Neural cell (in vitro differentiated cells): ENCODE measurements at regions not wholly inside any gene's neighbourhood (a gene's known extent, or its start where the extent isn't known, plus 50 kb on each side); places are given as distances from the start of the nearest gene placed in this dataset.

Experiments
- H2AFZ ChIP-seq: fragments of 200-600, 300-800 bp; sonication (generic), shearing (Covaris generic); 2 replicates; pipeline ENCODE4 v1.6.0; 2014; ENCODE audit warnings: low read depth, mild to moderate bottlenecking, antibody characterized with exemption, low read length, moderate library complexity
- H3F3A ChIP-seq: fragments of 200-600 bp; shearing (Covaris generic); 2 replicates; pipeline ENCODE4 v1.6.1; 2016; ENCODE audit warnings: mild to moderate bottlenecking, moderate library complexity, mixed read lengths, antibody characterized with exemption, low read length; ENCODE audit not compliant: insufficient read depth, poor library complexity, severe bottlenecking
- H3K27ac ChIP-seq: fragments of 200-600, 300-800 bp; sonication (generic), shearing (Covaris generic); 2 replicates; pipeline ENCODE4 v1.5.1; 2014; ENCODE audit warnings: mild to moderate bottlenecking, low read length, moderate library complexity
- H3K27me3 ChIP-seq: fragments of 300-800, 200-600 bp; sonication (generic), shearing (Covaris generic); 2 replicates; pipeline ENCODE4 v1.6.0; 2014; ENCODE audit warnings: mild to moderate bottlenecking, low read depth, low read length, moderate library complexity; ENCODE audit not compliant: insufficient read depth
- H3K36me3 ChIP-seq: fragments of 300-800, 200-600 bp; sonication (generic), shearing (Covaris generic); 2 replicates; pipeline ENCODE4 v1.5.1; 2014; ENCODE audit warnings: mild to moderate bottlenecking, antibody characterized with exemption, low read length, moderate library complexity; ENCODE audit not compliant: insufficient read depth
- H3K4me2 ChIP-seq: fragments of 300-800, 200-600 bp; sonication (generic), shearing (Covaris generic); 2 replicates; pipeline ENCODE4 v1.6.0; 2014; ENCODE audit warnings: mild to moderate bottlenecking, low read length
- H3K4me3 ChIP-seq: fragments of 300-800, 200-600 bp; sonication (generic), shearing (Covaris generic); 2 replicates; pipeline ENCODE4 v1.5.1; 2014; ENCODE audit warnings: mild to moderate bottlenecking, low read length, moderate library complexity
- H3K79me2 ChIP-seq: fragments of 200-600 bp; shearing (Covaris generic); replicated peaks from 2 replicates; pipeline ENCODE4 v1.6.0; 2014; ENCODE audit warnings: mild to moderate bottlenecking, low read length, moderate library complexity; ENCODE audit not compliant: insufficient read depth
- H3K9ac ChIP-seq: fragments of 300-800, 200-600 bp; sonication (generic), shearing (Covaris generic); 2 replicates; pipeline ENCODE4 v1.6.1; 2016; ENCODE audit warnings: mild to moderate bottlenecking, low read length, mixed read lengths
- H3K9me2 ChIP-seq: fragments of 200-600 bp; shearing (Covaris generic); 2 replicates; pipeline ENCODE4 v1.6.1; 2016; ENCODE audit warnings: mild to moderate bottlenecking, low read length, mixed read lengths; ENCODE audit not compliant: insufficient read depth
- H3K9me3 ChIP-seq: fragments of 200-600, 300-800 bp; sonication (generic), shearing (Covaris generic); 2 replicates; pipeline ENCODE4 v1.6.1; 2016; ENCODE audit warnings: mild to moderate bottlenecking, mixed run types, low read length, moderate library complexity, mixed read lengths
- H4K20me1 ChIP-seq: fragments of 200-600 bp; shearing (Covaris generic); 2 replicates; pipeline ENCODE4 v1.6.1; 2016; ENCODE audit warnings: mild to moderate bottlenecking, mixed run types; ENCODE audit not compliant: insufficient read depth
- CTCF ChIP-seq: fragments of 450-650 bp; IDR thresholded peaks from 2 replicates; pipeline ENCODE4 v1.5.1; 2014; ENCODE audit warnings: antibody characterized with exemption, mild to moderate bottlenecking, moderate library complexity; ENCODE audit not compliant: poor library complexity, severe bottlenecking
- EP300 ChIP-seq: fragments of 450-650 bp; conservative IDR thresholded peaks from 2 replicates; pipeline ENCODE4 v1.6.1; 2014; ENCODE audit warnings: antibody characterized with exemption, mild to moderate bottlenecking, moderate library complexity; ENCODE audit not compliant: poor library complexity, severe bottlenecking
- EZH2 ChIP-seq: fragments of 200-600, 300-800 bp; shearing (Covaris generic), sonication (generic); IDR thresholded peaks from 2 replicates; pipeline ENCODE4 v1.6.1; 2014; ENCODE audit warnings: antibody characterized with exemption, low read length, borderline replicate concordance, mild to moderate bottlenecking; ENCODE audit not compliant: insufficient read depth, poor library complexity, severe bottlenecking
- MXI1 ChIP-seq: fragments of 450-650 bp; conservative IDR thresholded peaks from 2 replicates; pipeline ENCODE4 v1.6.1; 2014; ENCODE audit warnings: antibody characterized with exemption, mild to moderate bottlenecking; ENCODE audit not compliant: poor library complexity, severe bottlenecking
- POLR2AphosphoS5 ChIP-seq: IDR thresholded peaks from 2 replicates; pipeline ENCODE4 v1.6.1; 2012
- RAD21 ChIP-seq: fragments of 450-650 bp; conservative IDR thresholded peaks from 2 replicates; pipeline ENCODE4 v1.6.1; 2014; ENCODE audit warnings: antibody characterized with exemption, mild to moderate bottlenecking, moderate library complexity
- REST ChIP-seq: IDR thresholded peaks from 2 replicates; pipeline ENCODE4 v1.6.1; 2012; ENCODE audit warnings: borderline replicate concordance
- SMC3 ChIP-seq: fragments of 450-650 bp; conservative IDR thresholded peaks from 2 replicates; pipeline ENCODE4 v1.6.1; 2014; ENCODE audit warnings: antibody characterized with exemption, mild to moderate bottlenecking, moderate library complexity; ENCODE audit not compliant: poor library complexity
- TAF1 ChIP-seq: IDR thresholded peaks from 2 replicates; pipeline ENCODE4 v1.6.1; 2012; ENCODE audit warnings: low read depth

GRCh38 chr12:130224613-130225012 lies 62.3 kb downstream of the FZD10 start:
- H3K4me3 ChIP-seq: no peak overlapping the region
- H3K9me2 ChIP-seq: no peaks in the 10 kb centered on the region
- H3F3A ChIP-seq: no peaks in the 10 kb centered on the region
- no peaks in the 10 kb centered on the region for H3K27me3 ChIP-seq
- H3K36me3 ChIP-seq: no peaks in the 10 kb centered on the region
- H4K20me1 ChIP-seq: no peaks in the 10 kb centered on the region
- TF ChIP-seq TAF1 (no peak), MXI1 (no peak), CTCF (no peak), RAD21 (no peak), REST (no peak), POLR2AphosphoS5 (no peak), EP300 (no peak)
- no peak overlapping the region for H3K9ac ChIP-seq
- H3K4me2 ChIP-seq: no peak overlapping the region
- no peaks in the 10 kb centered on the region for H3K79me2 ChIP-seq
- peaks cover 3% of the 10 kb centered on the region for H3K9me3 ChIP-seq
- no peak overlapping the region for H2AFZ ChIP-seq
- no peak overlapping the region for H3K27ac ChIP-seq

- H3K9me3 ChIP-seq: peaks cover 3% of the 10 kb centered on the region
- no peaks in the 10 kb centered on the region for H3K9me2 ChIP-seq
- H3K4me2 ChIP-seq: no peak overlapping the region
- no peak overlapping the region for H2AFZ ChIP-seq
- no peaks in the 10 kb centered on the region for H4K20me1 ChIP-seq
- H3K9ac ChIP-seq: no peak overlapping the region
- no peak overlapping the region for H3K4me3 ChIP-seq
- no peaks in the 10 kb centered on the region for H3K36me3 ChIP-seq
- no peaks in the 10 kb centered on the region for H3F3A ChIP-seq
- no peaks in the 10 kb centered on the region for H3K27me3 ChIP-seq
- no peaks in the 10 kb centered on the region for H3K79me2 ChIP-seq
- TF ChIP-seq MXI1 (no peak), TAF1 (no peak), EP300 (no peak), RAD21 (no peak), REST (no peak), SMC3 (no peak), EZH2 (no peak), POLR2AphosphoS5 (no peak), CTCF (no peak)
- H3K27ac ChIP-seq: no peak overlapping the region
These were observed 63.1 kb downstream of the FZD10 start for GRCh38 chr12:130225347-130225746.
